Right renal pelvis (tissue), 4 donors: ENCODE measurements at regions not wholly inside any gene's neighbourhood (a gene's known extent, or its start where the extent isn't known, plus 50 kb on each side); places are given as distances from the start of the nearest gene placed in this dataset.

Source experiments
- DNase-seq, 4 donors: peaks; one replicate each; pipeline ENCODE4 v3.0.0-alpha.2; 2013; ENCODE audit warnings: low read depth in 4 of 4, low spot score in 3 of 4, missing footprints in 1 of 4

DNA sequence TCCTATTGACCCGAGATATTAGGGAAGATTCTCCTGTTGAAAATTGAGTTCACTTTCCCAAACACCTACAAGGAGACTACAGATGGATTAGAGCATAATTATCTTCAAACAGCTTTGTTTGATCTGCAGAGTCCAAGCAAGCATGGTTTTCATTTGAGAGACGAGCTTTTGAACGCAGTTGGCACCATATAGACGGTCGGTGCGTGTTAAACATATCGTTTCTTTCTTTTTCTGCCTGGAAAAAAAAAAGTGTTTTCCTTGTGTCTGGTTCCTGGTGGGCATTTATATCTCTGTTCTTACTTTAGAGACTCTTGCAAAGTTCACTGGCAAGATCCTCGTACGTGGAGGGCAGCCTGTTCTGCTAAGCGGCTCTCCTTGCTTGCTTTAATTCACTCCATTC, 248.9 kb downstream of the TMEM182 start:
- no peak for DNase-seq

DNA sequence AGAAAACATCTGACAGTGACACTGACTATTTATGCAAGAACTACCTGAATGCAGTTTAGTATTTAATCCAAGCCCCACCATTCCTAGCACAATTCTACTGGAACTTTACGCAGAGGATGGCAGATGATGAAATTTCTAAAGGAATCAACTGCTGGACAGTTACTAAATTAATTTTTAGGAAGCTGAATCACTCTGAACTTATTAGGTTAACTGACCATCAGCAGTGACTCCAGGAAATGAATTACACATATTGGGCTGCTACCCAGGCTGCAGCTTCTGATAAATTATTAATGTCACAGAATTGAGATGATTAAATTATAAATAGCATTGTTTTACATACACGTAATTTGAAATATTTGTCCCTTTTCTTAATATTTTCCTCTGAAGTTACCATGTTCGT, 250.8 kb downstream of the TMEM182 start:
- no peak for DNase-seq

DNA sequence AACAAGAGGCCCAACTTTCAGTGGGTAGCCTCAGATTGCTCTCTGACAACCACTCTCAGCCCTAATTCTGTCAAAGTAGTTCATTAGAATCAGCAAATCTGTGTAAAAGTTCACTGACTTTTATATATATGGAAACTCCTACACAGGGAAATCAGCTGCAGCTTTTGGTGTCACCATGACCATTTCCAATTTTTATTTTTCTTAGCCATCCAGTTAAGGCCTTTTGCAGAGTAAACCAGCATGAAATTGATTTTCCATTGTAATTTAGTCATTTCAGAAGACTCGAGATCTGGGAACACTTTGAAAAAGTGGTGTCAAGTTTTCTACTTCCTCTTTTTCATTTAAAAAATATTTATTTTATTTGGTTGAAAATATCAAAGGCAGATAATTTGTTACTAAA, 263.2 kb downstream of the TMEM182 start:
- no peak for DNase-seq

DNA sequence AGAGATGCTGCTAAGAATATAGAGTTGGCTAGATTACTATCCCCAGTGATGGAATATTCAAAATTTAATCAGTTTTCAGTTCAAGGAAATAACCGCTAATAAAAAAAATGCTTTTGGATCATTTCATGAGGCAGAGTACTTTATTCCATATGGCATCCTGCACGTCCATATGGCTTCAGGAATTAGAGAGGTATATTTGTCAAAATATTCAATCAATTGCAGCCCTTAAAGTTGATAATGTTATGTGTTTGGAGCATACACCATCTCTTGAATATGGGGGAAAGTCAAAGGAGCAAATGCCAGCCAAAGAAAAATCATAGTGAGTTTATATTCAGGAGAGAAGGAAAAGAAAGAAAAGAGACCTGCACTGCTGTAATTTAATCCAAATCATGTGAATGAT, 266.4 kb downstream of the TMEM182 start:
- no peak for DNase-seq
